Sigmoid colon (tissue), 4 donors: ENCODE measurements at regions not wholly inside any gene's neighbourhood (a gene's known extent, or its start where the extent isn't known, plus 50 kb on each side); places are given as distances from the start of the nearest gene placed in this dataset.

Experiments used
- CTCF ChIP-seq, 4 experiments: fragments of 450-650 bp in 3 of 4; fragments of 200-600 bp in 1 of 4; IDR thresholded peaks; one replicate each; pipeline ENCODE4 v1.5.1; 2016 to 2019; ENCODE audit warnings: antibody characterized with exemption in 4 of 4, mild to moderate bottlenecking in 3 of 4, moderate library complexity in 2 of 4
- EP300 ChIP-seq, 4 donors: sonication (generic); formaldehyde crosslinking; IDR thresholded peaks; one replicate each; pipeline ENCODE4 v1.6.1; 2017; ENCODE audit warnings: antibody characterized with exemption in 4 of 4
- POLR2A ChIP-seq, 2 donors: fragments of 450-650 bp; IDR thresholded peaks; one replicate each; pipeline ENCODE4 v1.6.1; 2016; ENCODE audit warnings: antibody characterized with exemption in 2 of 2, mild to moderate bottlenecking in 2 of 2, moderate library complexity in 2 of 2
- POLR2AphosphoS5 ChIP-seq, 4 donors: sonication (generic); formaldehyde crosslinking; IDR thresholded peaks; one replicate each; pipeline ENCODE4 v1.6.1; 2017; ENCODE audit warnings: antibody characterized with exemption in 4 of 4

GRCh38 chr2:121046335-121046734 is 238.7 kb downstream of the TFCP2L1 start:
- no peak for TF ChIP-seq CTCF (IDR thresholded peaks at IDR 0.05)
- TF ChIP-seq EP300 (IDR thresholded peaks at IDR 0.05) = no peak
- TF ChIP-seq POLR2A (IDR thresholded peaks at IDR 0.05) = no peak
- no peak for TF ChIP-seq POLR2AphosphoS5 (IDR thresholded peaks at IDR 0.05)
